Caco-2 (cell line): ENCODE measurements at regions not wholly inside any gene's neighbourhood (a gene's known extent, or its start where the extent isn't known, plus 50 kb on each side); places are given as distances from the start of the nearest gene placed in this dataset.

Source experiments
- BruUV-seq: library from RNA; stranded (reverse); fragments of 400-500 nt; replicated peaks from 2 replicates; lab custom pipeline; 2021; lab: Mats Ljungman, UMichigan
- CTCF ChIA-PET: fragments of 300-600 bp; sonication (Branson Sonifier 250); formaldehyde crosslinking; loops from one replicate; lab custom pipeline; 2022; ENCODE audit warnings: antibody characterized with exemption; lab: Charles Lee
- POLR2A ChIA-PET: fragments of 300-600 bp; sonication (Branson Sonifier 250); formaldehyde crosslinking; loops from one replicate; lab custom pipeline; 2022; ENCODE audit warnings: antibody characterized with exemption; lab: Charles Lee
- DNase-seq, 2 experiments: peaks; one replicate each; pipeline versions ENCODE4 v3.0.0 to v3.0.0-alpha.2; 2020 to 2022
- H3K27me3 ChIP-seq: replicated peaks from 2 replicates; pipeline ENCODE4 v1.6.0; 2011; ENCODE audit warnings: low read length; ENCODE audit not compliant: control insufficient read depth, insufficient read depth
- H3K36me3 ChIP-seq: 2 replicates; pipeline ENCODE4 v1.5.1; 2011; ENCODE audit warnings: low read length; ENCODE audit not compliant: control insufficient read depth, insufficient read depth
- H3K4me1 ChIP-seq: fragments of 250-450 bp; sonication (Bioruptor Pico); 2 replicates; pipeline ENCODE4 v1.5.1; 2020; ENCODE audit warnings: mild to moderate bottlenecking
- H3K4me3 ChIP-seq: 2 replicates; pipeline ENCODE4 v1.5.1; 2011; ENCODE audit warnings: low read depth, mild to moderate bottlenecking, control low read depth, low read length
- H3K9me3 ChIP-seq: fragments of 250-450 bp; sonication (Bioruptor Pico); 2 replicates; pipeline ENCODE4 v1.5.1; 2020; ENCODE audit warnings: mild to moderate bottlenecking, moderate library complexity
- H3K27ac Mint-ChIP-seq: one replicate; pipeline ENCODE4 v1.8.0; 2022; ENCODE audit warnings: mixed read lengths; ENCODE audit not compliant: unreplicated experiment
- H3K27me3 Mint-ChIP-seq: one replicate; pipeline ENCODE4 v1.8.0; 2022; ENCODE audit warnings: mixed read lengths; ENCODE audit not compliant: insufficient read depth, unreplicated experiment
- H3K36me3 Mint-ChIP-seq: one replicate; pipeline ENCODE4 v1.8.0; 2022; ENCODE audit warnings: mild to moderate bottlenecking, mixed read lengths; ENCODE audit not compliant: insufficient read depth, unreplicated experiment
- H3K4me1 Mint-ChIP-seq: one replicate; pipeline ENCODE4 v1.8.0; 2022; ENCODE audit warnings: low read depth, mixed read lengths; ENCODE audit not compliant: unreplicated experiment
- H3K4me3 Mint-ChIP-seq: one replicate; pipeline ENCODE4 v1.8.0; 2022; ENCODE audit warnings: mild to moderate bottlenecking, moderate library complexity, mixed read lengths; ENCODE audit not compliant: unreplicated experiment
- H3K9me3 Mint-ChIP-seq: one replicate; pipeline ENCODE4 v1.8.0; 2022; ENCODE audit warnings: mixed read lengths; ENCODE audit not compliant: unreplicated experiment
- intact Hi-C: fragments of 100-400 bp; cut with micrococcal nuclease; formaldehyde crosslinking; loops from one replicate; pipeline ENCODE4 v1.10.0; 2022; ENCODE audit not compliant: unreplicated experiment
- TF ChIP-seq, protein P1 (sequence below), 2 experiments: fragments of 200-600 bp in 1 of 2; IDR thresholded peaks; 1 replicate in 1 of 2; 2 replicates in 1 of 2; pipeline versions ENCODE4 v1.5.1 to v1.8.0; 2011 to 2022; ENCODE audit warnings: antibody characterized with exemption in 1 of 2, control low read depth in 1 of 2, inconsistent platforms in 1 of 2, low read depth in 1 of 2, low read length in 1 of 2, mild to moderate bottlenecking in 1 of 2, moderate library complexity in 1 of 2; ENCODE audit not compliant: insufficient read depth in 1 of 2, severe bottlenecking in 1 of 2, unreplicated experiment in 1 of 2

GRCh38 chr13:111632906-111633305 lies 312.5 kb downstream of the TEX29 start:
- no TSS peak for BruUV-seq
- peaks cover 32% of the 10 kb centered on the region for H3K27me3 Mint-ChIP-seq
- Histone ChIP-seq H3K4me3 (no peak overlapping the region), H3K4me1 (no peaks in the 10 kb centered on the region), H3K27me3 (peaks cover 3% of the 10 kb centered on the region; the same call in 1 of the 2 replicates), H3K36me3 (no peaks in the 10 kb centered on the region), H3K9me3 (no peaks in the 10 kb centered on the region)
- no peak overlapping the region for H3K4me3 Mint-ChIP-seq
- POLR2A ChIA-PET: no interaction called here
- no peak for DNase-seq
- no peaks in the 10 kb centered on the region for H3K4me1 Mint-ChIP-seq
- CTCF ChIA-PET: no interaction called here
- no peaks in the 10 kb centered on the region for H3K36me3 Mint-ChIP-seq
- H3K27ac Mint-ChIP-seq: no peak overlapping the region
- TF ChIP-seq, protein P1, sequence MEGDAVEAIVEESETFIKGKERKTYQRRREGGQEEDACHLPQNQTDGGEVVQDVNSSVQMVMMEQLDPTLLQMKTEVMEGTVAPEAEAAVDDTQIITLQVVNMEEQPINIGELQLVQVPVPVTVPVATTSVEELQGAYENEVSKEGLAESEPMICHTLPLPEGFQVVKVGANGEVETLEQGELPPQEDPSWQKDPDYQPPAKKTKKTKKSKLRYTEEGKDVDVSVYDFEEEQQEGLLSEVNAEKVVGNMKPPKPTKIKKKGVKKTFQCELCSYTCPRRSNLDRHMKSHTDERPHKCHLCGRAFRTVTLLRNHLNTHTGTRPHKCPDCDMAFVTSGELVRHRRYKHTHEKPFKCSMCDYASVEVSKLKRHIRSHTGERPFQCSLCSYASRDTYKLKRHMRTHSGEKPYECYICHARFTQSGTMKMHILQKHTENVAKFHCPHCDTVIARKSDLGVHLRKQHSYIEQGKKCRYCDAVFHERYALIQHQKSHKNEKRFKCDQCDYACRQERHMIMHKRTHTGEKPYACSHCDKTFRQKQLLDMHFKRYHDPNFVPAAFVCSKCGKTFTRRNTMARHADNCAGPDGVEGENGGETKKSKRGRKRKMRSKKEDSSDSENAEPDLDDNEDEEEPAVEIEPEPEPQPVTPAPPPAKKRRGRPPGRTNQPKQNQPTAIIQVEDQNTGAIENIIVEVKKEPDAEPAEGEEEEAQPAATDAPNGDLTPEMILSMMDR (IDR thresholded peaks at IDR 0.05; ENCODE audit: insufficient read depth in 1 of 2, low read depth in 1 of 2, low read length in 1 of 2, severe bottlenecking in 1 of 2, unreplicated experiment in 1 of 2): no peak
- intact Hi-C loops: no loop called here
- H3K9me3 Mint-ChIP-seq: no peaks in the 10 kb centered on the region

DNA sequence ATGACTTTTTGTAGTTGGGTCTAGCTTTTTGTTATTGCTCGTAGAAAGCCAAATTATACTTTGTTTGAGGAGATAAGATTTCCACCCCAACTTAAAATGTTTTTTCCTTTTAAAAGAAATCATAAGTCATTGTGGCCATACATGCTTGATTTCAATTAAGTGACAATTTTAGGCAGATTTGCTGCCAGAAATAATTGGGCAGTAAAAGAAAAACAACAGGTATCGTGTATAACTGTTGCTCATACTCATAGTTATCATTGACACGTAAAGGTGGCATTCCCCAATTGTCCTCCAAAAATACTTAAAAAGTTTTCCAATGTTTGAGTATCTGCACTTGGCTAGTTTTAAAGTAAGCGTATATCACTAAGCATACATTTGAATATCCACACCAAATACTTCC lies 313.0 kb downstream of the TEX29 start:
- Mint-ChIP-seq H3K9me3 (no peaks in the 10 kb centered on the region), H3K4me1 (no peaks in the 10 kb centered on the region), H3K27ac (no peak overlapping the region), H3K36me3 (no peaks in the 10 kb centered on the region), H3K4me3 (no peak overlapping the region), H3K27me3 (peaks cover 28% of the 10 kb centered on the region)
- H3K9me3 ChIP-seq: no peaks in the 10 kb centered on the region
- H3K4me1 ChIP-seq: no peaks in the 10 kb centered on the region
- BruUV-seq: no TSS peak
- POLR2A ChIA-PET: no interaction called here
- H3K36me3 ChIP-seq: no peaks in the 10 kb centered on the region
- H3K4me3 ChIP-seq: no peak overlapping the region
- peaks cover 3% of the 10 kb centered on the region; the same call in 1 of the 2 replicates for H3K27me3 ChIP-seq
- DNase-seq: no peak
- intact Hi-C loops: no loop called here
- CTCF ChIA-PET: no interaction called here
- TF ChIP-seq, protein P1 (IDR thresholded peaks at IDR 0.05; ENCODE audit: insufficient read depth in 1 of 2, low read depth in 1 of 2, low read length in 1 of 2, severe bottlenecking in 1 of 2, unreplicated experiment in 1 of 2): no peak

DNA sequence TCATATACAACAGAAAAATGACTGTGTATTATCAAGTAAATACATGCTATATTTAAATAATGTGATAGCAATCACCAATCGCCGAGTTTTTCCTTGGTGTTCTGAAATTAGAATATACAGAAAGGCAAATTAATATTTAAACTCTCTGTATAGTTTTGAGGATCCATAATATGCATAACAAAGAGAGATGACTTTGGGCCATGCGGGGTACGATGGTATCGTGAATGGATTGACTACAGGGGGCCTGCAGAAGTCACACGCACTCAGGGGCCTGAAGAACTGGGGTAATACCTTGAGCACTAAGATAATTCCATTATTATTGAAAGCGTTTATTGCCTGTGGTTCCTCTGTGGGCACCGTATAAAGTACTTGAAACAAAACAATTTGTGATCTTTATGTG lies 314.0 kb downstream of the TEX29 start:
- no peaks in the 10 kb centered on the region for H3K36me3 Mint-ChIP-seq
- H3K4me1 ChIP-seq: no peaks in the 10 kb centered on the region
- intact Hi-C loops: no loop called here
- no peaks in the 10 kb centered on the region for H3K36me3 ChIP-seq
- ChIA-PET POLR2A (no interaction called here), CTCF (no interaction called here)
- H3K27ac Mint-ChIP-seq: no peak overlapping the region
- TF ChIP-seq, protein P1 (IDR thresholded peaks at IDR 0.05; ENCODE audit: insufficient read depth in 1 of 2, low read depth in 1 of 2, low read length in 1 of 2, severe bottlenecking in 1 of 2, unreplicated experiment in 1 of 2): no peak
- H3K27me3 Mint-ChIP-seq: peaks cover 24% of the 10 kb centered on the region
- H3K9me3 ChIP-seq: no peaks in the 10 kb centered on the region
- no peak for DNase-seq
- H3K4me3 Mint-ChIP-seq: no peak overlapping the region
- H3K9me3 Mint-ChIP-seq: no peaks in the 10 kb centered on the region
- H3K4me1 Mint-ChIP-seq: no peaks in the 10 kb centered on the region
- H3K4me3 ChIP-seq: no peak overlapping the region
- no peaks in the 10 kb centered on the region for H3K27me3 ChIP-seq
- no TSS peak for BruUV-seq
